Stimulated activated CD4-positive, alpha-beta T cell treated with anti-CD3 and anti-CD28 coated beads, TNF-alpha, amount 100 ng/mL, for 24 hours (primary cell): ENCODE measurements at regions not wholly inside any gene's neighbourhood (a gene's known extent, or its start where the extent isn't known, plus 50 kb on each side); places are given as distances from the start of the nearest gene placed in this dataset.
"Not testable (repeated sequence)": the region's sequence is repeated elsewhere in the genome, so short reads cannot be mapped to it uniquely, and the experiment has no call there.

Experiments used
- DNase-seq, 3 experiments: peaks; one replicate each; pipeline ENCODE4 v3.0.0-alpha.2; 2020; ENCODE audit warnings: low read depth in 3 of 3

DNA sequence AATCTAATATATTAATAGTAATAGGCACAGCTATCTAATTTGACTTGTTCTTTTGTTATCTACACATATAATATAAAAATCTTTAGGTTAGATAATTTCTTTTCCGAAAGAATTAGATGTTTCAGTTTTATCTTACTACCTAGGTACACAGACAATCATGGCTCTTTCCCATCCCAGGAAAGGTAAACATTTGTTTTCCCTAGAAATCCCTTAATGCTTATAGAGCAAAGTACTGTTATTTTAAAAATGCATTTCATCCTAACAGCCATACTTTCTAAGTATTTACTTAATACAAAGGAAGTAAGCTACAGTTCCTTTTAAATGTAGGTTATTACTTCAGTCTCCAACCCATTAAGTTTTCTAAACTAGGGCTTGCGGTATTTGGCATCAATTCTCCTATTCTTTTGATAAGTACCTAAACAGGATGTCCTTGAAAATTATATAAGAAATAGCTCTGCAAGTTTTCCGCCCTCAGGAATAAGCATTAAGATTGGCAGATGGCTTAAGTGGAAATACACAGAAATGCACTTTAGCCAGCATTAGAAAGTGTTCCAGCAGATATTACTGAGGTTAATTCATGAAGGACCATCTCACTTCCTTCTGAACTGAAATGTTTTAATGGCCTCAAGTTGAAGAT is 616.2 kb upstream of the SPRY2 start:
- DNase-seq: no peak

DNA sequence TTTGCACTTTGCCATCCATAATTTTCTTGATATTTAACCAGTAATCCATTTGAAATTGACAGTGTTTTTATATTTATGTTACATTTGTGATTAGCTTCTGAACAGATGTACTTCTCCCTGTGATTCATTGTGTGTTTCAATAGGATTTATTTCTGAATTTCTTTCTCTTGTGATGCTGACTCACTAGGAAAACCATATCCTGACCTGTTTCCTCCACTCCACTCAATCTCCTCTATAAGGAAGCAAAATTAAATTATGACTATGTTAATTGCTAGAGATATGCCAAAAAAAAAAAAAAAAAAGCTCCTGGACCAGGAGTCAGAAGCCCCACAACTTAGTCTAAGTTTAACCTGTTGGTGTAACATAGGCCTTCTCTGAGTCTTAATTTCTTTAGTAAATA is 614.6 kb upstream of the SPRY2 start:
- no peak for DNase-seq

DNA sequence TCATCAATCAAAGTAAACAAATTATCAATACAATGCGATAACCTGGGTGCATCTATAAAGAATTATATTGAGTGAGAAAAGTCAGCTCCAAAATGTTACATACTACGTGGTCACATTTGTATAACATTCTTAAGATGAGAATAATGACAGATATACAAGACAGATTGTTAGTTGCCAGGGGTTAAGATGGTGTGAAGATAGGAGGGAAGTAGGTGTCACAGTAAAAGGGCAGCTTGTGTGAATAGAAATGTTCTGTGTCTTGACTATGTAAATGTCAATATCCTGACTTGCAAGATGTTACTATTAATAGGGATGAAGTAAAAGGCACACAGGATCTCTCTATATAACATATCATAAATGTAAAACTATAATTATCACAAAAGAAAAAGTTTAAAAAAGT is 611.2 kb upstream of the SPRY2 start:
- no peak for DNase-seq

DNA sequence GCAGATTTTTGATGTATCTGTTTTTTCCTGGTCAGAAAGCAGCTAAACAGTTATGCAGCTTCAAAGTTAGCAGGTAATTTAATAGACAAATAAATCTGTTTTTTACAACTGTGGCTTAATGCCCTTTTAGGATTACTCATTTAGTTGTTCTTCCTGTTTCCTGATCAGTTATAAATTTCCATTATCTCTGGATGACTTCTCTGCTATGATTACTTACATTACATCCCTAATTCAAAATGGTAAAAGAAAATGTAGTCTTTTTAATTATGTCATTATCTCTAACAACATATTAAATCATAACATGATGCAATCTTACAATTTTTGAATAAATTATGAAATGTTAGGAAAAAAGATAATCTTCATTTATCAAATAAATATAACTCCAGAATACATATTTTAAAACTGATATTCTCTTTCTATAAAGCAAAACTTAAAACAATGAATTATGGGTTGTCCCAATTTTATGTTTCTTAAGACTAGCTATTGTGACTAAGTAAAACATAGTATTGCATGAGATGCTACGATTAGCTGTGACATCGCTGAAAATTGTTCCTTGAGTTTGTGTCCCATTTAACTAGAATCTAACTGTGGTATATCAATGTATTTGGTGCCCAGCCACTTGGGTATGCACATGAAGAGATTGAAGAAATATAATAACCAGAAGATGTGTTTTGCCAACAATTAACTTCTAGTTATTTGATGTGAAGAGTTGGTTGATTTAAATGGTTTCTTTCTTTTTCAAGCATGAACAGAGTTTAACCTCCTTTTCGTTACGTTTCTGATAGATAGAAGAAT is 605.3 kb upstream of the SPRY2 start:
- no peak for DNase-seq

DNA sequence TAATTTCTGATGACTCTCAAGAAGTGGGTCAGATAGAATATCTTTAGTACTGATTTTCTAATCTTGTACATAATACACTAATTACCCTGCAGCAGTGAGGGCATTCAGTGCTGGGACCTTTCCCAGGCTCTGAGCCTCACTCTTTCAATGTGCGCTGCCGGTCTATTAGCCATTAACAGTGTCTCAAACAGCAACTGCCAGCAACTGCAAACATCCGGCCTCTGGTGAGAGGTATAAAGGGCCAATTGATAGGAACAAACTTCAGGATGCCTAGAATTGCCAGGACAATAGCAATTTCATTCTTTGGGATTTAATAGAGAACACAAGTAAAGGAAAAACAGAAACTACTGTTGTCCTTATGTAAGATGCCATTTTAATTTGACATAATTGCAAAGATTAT is 604.4 kb upstream of the SPRY2 start:
- DNase-seq: no peak

DNA sequence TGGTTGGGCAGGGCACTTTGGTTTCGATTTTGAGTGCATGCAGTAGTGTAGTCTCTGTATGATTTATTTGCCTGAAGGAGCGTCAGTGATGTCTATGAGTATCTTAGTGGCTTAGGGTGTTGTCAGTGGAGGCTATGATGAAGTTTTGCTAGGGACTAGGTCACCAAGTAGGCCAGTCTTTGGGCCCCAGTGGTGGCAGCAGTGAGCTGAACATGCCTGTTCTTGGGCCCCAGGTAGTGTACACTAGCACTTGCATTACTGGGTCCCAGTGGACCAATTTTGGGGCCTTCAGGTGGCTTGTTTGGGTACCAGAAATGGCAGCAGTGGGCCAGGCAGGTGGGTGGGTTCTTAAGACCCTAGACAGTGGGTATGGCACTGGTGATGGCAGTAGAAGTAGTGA is 598.7 kb upstream of the SPRY2 start:
- no peak for DNase-seq

DNA sequence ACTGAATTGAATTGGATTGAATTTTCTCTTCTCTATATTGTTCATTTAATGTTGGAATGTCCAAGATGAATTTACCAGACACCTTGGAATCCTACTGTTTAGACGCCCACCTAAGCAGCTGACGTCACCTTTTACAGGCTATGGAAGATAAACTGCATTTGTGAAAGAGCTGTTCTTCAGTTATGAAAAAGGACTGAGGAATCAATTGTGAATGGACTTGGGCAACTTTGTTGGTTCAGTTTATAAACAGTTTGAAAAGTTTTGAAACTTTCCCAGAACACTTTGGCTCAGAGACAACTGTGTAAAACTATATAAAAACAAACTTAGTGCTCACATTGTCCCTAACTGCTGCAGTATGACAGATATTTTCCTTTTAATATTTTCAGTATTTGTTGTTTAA is 590.8 kb upstream of the SPRY2 start:
- no peak for DNase-seq

DNA sequence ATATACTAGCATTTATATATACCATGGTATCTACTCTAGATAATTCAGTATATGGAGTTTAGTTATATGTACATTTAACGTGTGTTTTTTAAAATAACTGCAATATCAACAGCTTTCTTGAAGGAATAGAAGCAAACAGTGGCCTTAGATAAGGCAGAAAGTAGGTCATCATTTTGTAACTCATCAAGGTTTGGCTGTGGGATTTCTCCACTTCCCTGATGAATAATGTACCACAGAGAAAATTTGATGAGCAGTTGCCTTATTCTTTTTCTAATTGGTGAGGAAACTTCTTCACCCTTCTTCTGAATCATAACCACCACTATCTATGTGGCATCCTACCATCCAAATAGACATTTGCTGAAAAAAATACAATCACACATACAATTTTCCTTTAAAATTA is 590.2 kb upstream of the SPRY2 start:
- DNase-seq: no peak

DNA sequence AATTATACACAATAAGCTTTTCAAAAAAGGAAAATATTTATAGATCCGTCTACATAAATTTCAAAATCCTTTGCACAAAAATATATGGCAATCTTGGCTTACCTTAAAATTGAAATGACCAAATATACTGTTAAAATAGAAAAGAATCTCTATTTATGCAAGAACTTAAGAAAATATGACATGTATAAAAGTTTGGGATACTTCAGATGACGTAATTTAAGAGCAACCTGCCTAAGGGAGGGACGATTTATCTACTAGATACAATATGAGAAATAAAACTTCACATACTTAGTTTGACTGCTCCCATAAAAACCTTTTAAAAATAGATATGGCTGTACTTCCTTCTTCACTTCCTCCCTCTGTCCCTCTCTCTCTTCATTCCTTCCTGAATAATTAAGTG is 587.3 kb upstream of the SPRY2 start:
- no peak for DNase-seq

DNA sequence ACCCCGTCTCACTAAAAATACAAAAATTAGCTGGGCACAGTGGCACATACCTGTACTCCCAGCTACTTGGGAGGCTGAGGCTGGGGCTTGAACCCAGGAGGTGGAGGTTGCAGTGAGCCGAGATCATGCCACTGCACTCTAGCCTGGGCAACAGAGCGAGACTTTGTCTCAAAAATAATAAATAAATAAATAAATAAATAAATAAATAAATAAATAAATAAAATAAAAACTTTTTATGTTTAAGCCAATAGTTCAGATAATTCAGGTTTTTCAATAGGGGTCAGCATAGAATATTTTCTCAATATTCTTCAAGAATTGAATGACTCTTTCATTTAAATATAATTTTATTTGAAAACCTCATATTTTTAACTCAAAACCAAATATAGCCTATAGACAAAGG is 585.1 kb upstream of the SPRY2 start:
- not testable (repeated sequence) for DNase-seq

DNA sequence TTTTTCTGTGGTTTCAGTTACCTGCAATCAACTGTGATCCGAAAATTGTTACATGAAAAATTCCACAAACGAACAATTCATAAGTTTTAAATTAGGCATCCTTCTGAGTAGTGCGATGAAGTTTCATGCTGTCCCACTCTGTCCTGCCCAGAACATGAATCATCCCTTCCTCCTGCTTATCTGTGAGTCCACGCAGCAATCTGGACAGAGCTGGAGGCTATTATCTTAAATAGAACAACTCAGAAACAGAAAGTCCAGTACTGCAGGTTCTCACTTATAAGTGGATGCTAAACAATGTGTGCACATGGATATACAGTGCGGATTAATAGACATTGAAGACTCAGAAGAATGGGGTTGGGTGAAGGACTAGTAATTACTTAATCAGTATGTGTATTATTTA is 583.7 kb upstream of the SPRY2 start:
- no peak for DNase-seq

DNA sequence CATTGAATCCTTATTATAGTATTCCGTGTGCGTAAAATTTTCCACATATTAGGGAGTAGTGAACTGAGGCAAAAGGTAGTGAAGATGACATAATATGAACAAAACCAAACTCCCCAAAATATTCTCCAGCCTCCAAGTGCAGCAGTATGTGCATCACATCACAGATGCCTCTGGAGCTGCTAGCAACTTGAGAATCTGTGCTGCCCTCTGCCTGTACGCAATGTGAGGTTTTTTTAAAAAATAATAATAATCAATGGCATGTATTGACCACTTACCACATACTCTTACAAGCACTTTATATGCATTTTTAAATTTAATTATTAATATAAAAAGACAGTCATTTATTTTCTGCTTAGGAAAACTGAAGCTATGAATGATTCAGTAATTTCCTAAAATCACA is 583.0 kb upstream of the SPRY2 start:
- no peak for DNase-seq

DNA sequence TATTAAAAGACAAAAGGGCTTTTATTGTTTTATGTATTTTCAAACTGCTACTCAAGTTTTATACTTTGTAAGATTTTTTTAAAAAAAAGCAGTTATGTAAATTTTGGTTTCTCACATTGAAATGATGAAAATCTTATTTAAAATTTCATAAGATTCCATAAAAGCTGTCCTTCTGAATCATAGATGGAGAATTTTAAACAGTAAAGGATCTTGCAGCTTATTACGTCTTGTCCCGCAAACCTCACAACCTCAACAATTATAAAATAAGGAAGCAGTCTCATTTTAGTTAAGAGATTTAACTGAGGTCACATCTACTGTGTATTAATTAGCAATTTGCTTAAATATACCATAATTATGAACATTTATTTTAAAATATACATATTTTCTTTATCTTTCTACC is 581.0 kb upstream of the SPRY2 start:
- DNase-seq: no peak

DNA sequence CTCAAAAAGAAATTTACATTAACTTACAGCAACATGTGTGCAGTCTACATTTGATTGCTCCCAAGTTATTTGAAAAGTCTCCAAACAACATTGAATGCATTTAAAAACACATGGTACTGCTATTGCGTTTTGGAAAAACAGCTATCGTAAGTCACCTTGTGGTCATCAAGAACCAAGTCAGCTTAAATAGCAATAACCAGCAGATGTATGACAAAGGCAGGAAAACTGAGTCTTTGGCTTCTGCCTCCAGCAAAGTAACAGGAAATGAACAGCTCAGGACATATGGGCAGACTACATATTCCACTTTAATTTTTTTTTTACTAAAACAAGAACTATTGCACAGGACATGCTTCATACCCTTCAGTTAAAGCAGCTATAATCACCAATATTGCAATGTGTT is 580.6 kb upstream of the SPRY2 start:
- no peak for DNase-seq

DNA sequence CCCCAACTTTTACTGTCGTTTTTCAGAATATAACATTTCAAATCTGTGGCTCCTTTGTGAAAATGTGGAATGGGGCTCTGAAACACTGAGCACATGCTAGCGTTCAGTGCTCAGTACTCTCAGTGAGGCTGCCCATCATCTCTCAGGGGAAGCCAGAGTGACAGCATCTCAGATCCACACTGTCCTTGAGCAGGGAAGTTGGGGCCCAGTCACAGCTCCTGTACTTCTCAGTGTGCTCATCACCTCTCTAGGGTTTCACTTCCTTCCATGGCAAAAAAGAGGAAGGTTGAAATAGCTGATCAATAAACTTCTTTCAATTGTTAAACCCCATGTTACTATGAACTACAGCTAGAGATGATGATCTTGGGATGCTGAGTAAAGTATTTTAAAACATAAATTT is 565.9 kb upstream of the SPRY2 start:
- no peak for DNase-seq

DNA sequence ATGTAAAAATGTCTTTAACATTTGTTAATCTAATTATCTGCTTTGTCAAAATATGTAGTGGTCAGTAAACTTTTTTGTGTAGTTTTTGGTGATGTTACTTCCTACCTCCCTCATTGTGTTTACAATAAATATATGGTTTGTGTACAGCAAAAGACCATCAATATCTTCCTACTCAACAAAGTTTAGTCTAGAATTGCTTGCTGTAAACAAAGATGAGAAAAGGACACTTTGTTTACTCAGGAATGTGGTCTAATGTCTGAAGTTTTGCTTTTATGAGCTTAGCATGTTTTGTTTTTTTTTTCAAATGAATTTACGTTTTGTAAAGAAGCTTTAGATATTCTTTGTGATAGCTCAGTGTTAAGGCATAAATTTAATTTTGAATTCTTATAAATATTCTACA is 563.5 kb upstream of the SPRY2 start:
- no peak for DNase-seq

DNA sequence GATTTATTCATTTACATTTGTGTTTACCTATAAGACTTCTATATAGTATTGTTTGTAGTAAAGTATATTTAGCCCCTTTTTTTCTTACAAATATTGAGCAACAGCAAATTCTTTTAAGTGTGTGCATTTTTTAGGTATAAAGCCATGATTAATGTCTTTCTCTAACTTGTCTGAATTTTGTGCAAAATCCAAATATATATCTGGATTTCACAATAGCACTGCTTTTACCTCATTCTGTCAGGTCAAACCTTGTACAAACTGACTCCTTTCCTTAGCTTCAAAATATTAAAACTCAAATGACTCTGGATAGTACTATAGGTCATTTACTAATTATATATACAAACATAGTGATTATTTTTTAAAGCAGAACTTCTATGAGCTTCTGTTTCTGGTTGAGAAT is 563.0 kb upstream of the SPRY2 start:
- DNase-seq: no peak

DNA sequence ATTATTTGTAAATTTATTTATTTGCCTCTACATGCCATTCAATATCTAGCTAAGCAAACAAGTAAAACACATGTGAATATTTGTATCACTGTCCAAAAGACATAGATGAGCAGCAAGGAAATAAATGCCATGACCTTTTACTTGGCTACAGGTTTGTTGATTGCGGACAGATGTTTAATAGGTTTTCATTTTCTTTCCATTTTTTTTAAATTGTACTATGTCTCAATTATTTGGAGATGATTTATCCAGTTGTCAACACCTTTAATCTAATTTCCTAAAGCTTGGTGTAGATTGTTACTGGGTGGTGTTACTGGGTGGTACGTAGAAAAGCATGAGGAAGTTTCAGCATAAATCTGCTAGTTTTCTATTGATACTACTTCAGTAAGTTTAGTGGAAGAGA is 560.6 kb upstream of the SPRY2 start:
- no peak for DNase-seq

DNA sequence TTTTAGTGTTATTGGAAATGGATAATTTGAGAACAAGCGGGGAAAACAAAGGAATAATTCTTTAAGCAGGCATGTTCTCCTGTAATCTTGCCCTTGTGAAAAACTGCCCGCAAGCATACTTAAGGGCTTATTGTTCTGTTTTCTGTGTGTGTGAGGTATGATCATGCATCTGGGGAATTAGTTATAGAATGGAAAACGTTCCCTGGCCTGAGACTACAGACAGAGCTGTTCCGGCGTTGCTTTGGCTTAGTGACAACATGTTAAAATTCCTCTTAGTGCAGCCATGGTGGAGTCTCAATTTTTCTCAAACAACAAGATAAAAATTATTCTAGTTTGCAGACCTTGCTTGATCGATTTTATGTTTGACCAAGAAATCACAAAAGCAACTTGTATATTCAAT is 560.2 kb upstream of the SPRY2 start:
- DNase-seq: no peak

DNA sequence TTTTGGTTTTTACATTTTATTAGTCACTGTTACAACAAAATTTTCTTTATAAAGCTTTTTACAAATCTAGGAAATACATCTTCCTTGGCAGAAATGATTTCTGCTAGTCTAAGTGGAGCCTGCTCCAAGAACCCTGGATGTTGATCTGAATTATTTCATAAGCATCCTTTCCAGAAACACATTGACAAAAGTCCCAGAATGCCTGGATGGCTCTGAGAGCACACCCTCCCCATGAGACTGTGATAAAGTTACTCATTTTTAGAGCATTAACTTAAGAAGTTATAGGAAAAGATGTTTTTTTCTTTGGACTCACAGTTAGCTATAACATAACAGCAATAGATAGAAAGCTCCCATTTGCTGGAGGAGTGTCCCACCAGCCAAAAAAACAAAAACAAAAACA is 559.6 kb upstream of the SPRY2 start:
- DNase-seq: no peak

DNA sequence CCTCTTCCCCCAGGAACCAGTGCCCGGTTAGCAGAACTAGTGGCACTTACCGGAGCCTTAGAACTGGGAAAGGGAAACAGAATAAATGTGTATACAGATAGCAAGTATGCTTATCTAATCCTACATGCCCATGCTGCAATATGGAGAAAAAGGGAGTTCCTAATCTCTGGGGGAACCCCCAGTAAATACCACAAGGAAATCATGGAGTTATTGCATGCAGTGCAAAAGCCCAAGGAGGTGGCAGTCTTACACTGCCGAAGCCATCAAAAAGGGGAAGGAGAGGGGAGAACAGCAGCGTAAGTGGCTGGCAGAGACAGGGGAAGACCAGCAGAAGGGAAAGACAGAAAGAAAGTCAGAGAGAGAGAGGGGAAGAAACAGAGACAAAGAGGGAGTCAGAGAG is 556.7 kb upstream of the SPRY2 start:
- not testable (repeated sequence) for DNase-seq

DNA sequence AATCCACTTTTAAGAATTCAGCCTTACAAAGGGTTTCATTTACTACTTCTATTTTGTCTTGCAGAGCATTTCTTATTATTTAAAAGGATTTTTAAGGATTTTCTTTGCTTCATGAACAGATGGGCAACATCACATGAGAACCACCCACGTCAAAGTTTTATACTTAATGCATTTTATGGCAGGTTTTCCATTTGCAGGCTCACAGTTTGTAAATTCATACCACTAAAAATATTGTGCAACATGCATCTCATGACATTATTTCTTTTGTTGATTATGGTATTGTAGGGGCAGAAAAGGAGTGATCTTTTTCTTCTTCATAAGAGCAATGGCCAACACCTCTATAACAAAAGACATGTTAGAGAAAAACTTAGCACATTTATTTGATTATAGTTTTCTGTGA is 554.0 kb upstream of the SPRY2 start:
- DNase-seq: no peak

DNA sequence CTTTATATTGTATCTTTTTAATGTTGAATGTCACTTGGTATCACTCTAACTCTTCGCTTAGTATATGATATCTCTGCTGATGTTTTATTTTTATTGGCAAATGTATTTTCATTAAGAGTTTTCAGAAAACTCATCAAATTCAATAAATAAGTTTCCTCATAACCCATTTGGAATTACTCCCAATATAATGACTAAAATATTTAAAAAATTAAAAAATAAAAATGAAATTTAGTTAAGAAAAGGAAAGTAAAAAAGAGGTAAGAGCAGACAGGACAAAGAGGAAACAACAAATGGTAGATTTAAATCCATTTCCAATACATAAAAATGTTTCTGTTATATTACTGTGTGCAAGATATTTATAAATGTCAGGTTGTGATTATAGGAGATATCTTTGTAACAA is 548.9 kb upstream of the SPRY2 start:
- no peak for DNase-seq

DNA sequence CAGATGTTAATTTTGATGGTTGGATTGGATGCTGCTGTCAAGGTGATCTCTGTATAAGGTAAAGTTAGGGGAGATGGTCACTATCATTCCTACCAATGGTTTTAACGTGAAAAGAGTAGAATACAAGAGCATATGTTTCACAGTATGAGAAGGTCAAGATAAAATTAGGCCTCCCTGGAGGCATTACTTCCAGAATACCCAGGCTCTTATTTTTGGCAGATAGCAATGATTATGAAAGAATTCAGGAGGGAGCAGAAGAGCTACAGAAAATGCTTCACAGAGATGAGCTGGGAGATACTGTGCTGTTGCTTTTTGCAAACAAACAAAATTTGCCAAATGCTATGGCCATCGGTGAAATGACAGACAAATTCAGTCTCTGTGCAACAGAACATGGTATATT is 547.5 kb upstream of the SPRY2 start:
- no peak for DNase-seq
